Prostate gland (tissue), 2 donors: ENCODE measurements at regions not wholly inside any gene's neighbourhood (a gene's known extent, or its start where the extent isn't known, plus 50 kb on each side); places are given as distances from the start of the nearest gene placed in this dataset.

Experiments used
- DNase-seq: peaks from one replicate; pipeline ENCODE4 v3.0.0-alpha.2; 2019; ENCODE audit warnings: low spot score
- H3K27ac ChIP-seq, 2 donors: fragments of 200-600 bp; sonication (generic); 2 replicates each; pipeline ENCODE4 v1.5.1; 2017 to 2019
- H3K27me3 ChIP-seq: fragments of 200-600 bp; sonication (generic); replicated peaks from 2 replicates; pipeline ENCODE4 v1.5.1; 2019; ENCODE audit not compliant: insufficient read depth
- H3K36me3 ChIP-seq, 2 donors: fragments of 200-600 bp; sonication (generic); 1 replicate in 1 of 2; 2 replicates in 1 of 2; pipeline versions ENCODE4 v1.5.1 to v1.8.1; 2017 to 2019
- H3K4me1 ChIP-seq: fragments of 200-600 bp; sonication (generic); replicated peaks from 2 replicates; pipeline ENCODE4 v1.5.1; 2019
- H3K4me3 ChIP-seq, 2 donors: fragments of 200-600 bp; sonication (generic); 2 replicates each; pipeline ENCODE4 v1.5.1; 2017 to 2019
- H3K9me3 ChIP-seq: fragments of 200-600 bp; sonication (generic); 2 replicates; pipeline ENCODE4 v1.5.1; 2017
- CTCF ChIP-seq, 4 experiments: fragments of 200-600 bp in 2 of 4; fragments of 450-650 bp in 2 of 4; sonication (generic) in 2 of 4; IDR thresholded peaks; 1 replicate in 3 of 4; 2 replicates in 1 of 4; pipeline ENCODE4 v1.5.1; 2016 to 2019; ENCODE audit warnings: antibody characterized with exemption in 4 of 4, mild to moderate bottlenecking in 2 of 4, moderate library complexity in 2 of 4
- POLR2A ChIP-seq: fragments of 450-650 bp; IDR thresholded peaks from one replicate; pipeline ENCODE4 v1.6.1; 2016; ENCODE audit warnings: antibody characterized with exemption, mild to moderate bottlenecking
- POLR2AphosphoS5 ChIP-seq: sonication (generic); formaldehyde crosslinking; IDR thresholded peaks from one replicate; pipeline ENCODE4 v1.6.1; 2017; ENCODE audit warnings: antibody characterized with exemption
- WGBS: methylation state at CpG from one replicate; pipeline ENCODE4 v1.1.5; 2018; 5-methylcytosine and 5-hydroxymethylcytosine counted together
- intact Hi-C: fragments of 100-400 bp; cut with DNase I; formaldehyde crosslinking; loops from one replicate; pipeline ENCODE4 v1.14.2; 2022

GRCh38 chr6:105607636-105608621 lies 205.0 kb upstream of the PREP start:
- Histone ChIP-seq H3K27me3 (no peaks in the 10 kb centered on the region), H3K27ac (no peak overlapping the region), H3K4me3 (no peak overlapping the region), H3K36me3 (no peaks in the 10 kb centered on the region), H3K9me3 (no peaks in the 10 kb centered on the region), H3K4me1 (peaks cover 3% of the 10 kb centered on the region)
- TF ChIP-seq POLR2AphosphoS5 (no peak), POLR2A (no peak), CTCF (IDR thresholded peaks at IDR 0.05) (no peak)
- WGBS = 62% methylated on average over 5 of the region's 5 CpGs
- DNase-seq = no peak
- intact Hi-C loops = loop anchor here (10.0 kb wide), 1 partner anchor 113 kb away; no protein-coding TSS in a partner anchor

GRCh38 chr6:105606831-105607463 lies 204.1 kb upstream of the PREP start:
- no peaks in the 10 kb centered on the region for H3K36me3 ChIP-seq
- peaks cover 3% of the 10 kb centered on the region for H3K4me1 ChIP-seq
- WGBS = 86% methylated on average over 3 of the region's 3 CpGs
- no peaks in the 10 kb centered on the region for H3K27me3 ChIP-seq
- no peak for TF ChIP-seq CTCF (IDR thresholded peaks at IDR 0.05)
- no peak for TF ChIP-seq POLR2A
- TF ChIP-seq POLR2AphosphoS5 = no peak
- H3K4me3 ChIP-seq = no peak overlapping the region
- DNase-seq = no peak
- no peak overlapping the region for H3K27ac ChIP-seq
- H3K9me3 ChIP-seq = no peaks in the 10 kb centered on the region
- intact Hi-C loops = loop anchor here (10.0 kb wide), 1 partner anchor 112 kb away; no protein-coding TSS in a partner anchor

GRCh38 chr6:105604587-105604884 lies 201.7 kb upstream of the PREP start:
- 57% methylated on average over 3 of the region's 3 CpGs for WGBS
- H3K27ac ChIP-seq = no peak overlapping the region
- TF ChIP-seq POLR2A (no peak), CTCF (IDR thresholded peaks at IDR 0.05) (no peak), POLR2AphosphoS5 (no peak)

GRCh38 chr6:105603788-105604586 lies 201.1 kb upstream of the PREP start:
- 15% methylated on average over 4 of the region's 4 CpGs for WGBS
- Histone ChIP-seq H3K27me3 (no peaks in the 10 kb centered on the region), H3K9me3 (no peaks in the 10 kb centered on the region), H3K4me3 (no peak overlapping the region), H3K36me3 (no peaks in the 10 kb centered on the region), H3K27ac (no peak overlapping the region), H3K4me1 (peaks cover 7% of the 10 kb centered on the region)
- peak; percentile 14 for DNase-seq
- intact Hi-C loops = loop anchor here (10.0 kb wide), 1 partner anchor 109 kb away; no protein-coding TSS in a partner anchor
- TF ChIP-seq POLR2AphosphoS5 (peak; percentile 69), POLR2A (no peak)

More at GRCh38 chr6:105604587-105604884, 201.7 kb upstream of the PREP start:
- Histone ChIP-seq H3K36me3 (no peaks in the 10 kb centered on the region), H3K4me1 (peaks cover 7% of the 10 kb centered on the region), H3K4me3 (no peak overlapping the region), H3K9me3 (no peaks in the 10 kb centered on the region), H3K27me3 (no peaks in the 10 kb centered on the region)
- intact Hi-C loops = loop anchor here (10.0 kb wide), 1 partner anchor 110 kb away; no protein-coding TSS in a partner anchor
- no peak for DNase-seq
